ENCODE measurements at regions not wholly inside any gene's neighbourhood (a gene's known extent, or its start where the extent isn't known, plus 50 kb on each side); places are given as distances from the start of the nearest gene placed in this dataset.

GRCh38 chrX:96474029-96474740, 210.5 kb upstream of the DIAPH2 start:
- no peak overlapping the region for H3K4me2 ChIP-seq (ENCODE audit: insufficient read depth, low read length)

GRCh38 chrX:96474741-96475125, 209.9 kb upstream of the DIAPH2 start:
- no peak overlapping the region for H3K4me3 ChIP-seq (ENCODE audit: low read depth in 1 of 2, low read length in 2 of 2)
- H4K20me1 ChIP-seq (ENCODE audit: insufficient read depth, low read length) = no peaks in the 10 kb centered on the region
- H3K79me2 ChIP-seq (ENCODE audit: insufficient read depth, low read length) = no peaks in the 10 kb centered on the region
- no peak overlapping the region for H2AFZ ChIP-seq (ENCODE audit: low read depth, low read length)
- no peak for DNase-seq
- peaks cover 6% of the 10 kb centered on the region; the same call in 1 of the 2 replicates for H3K4me1 ChIP-seq (ENCODE audit: insufficient read depth, low read length)
- no peak overlapping the region for H3K27ac ChIP-seq (ENCODE audit: low read length)
- H3K9ac ChIP-seq (ENCODE audit: low read depth, low read length) = no peak overlapping the region
- no peaks in the 10 kb centered on the region for H3K9me3 ChIP-seq (ENCODE audit: insufficient read depth, low read length, severe bottlenecking)
- H3K4me2 ChIP-seq (ENCODE audit: insufficient read depth, low read length) = no peak overlapping the region
- H3K27me3 ChIP-seq (ENCODE audit: insufficient read depth, low read length, poor library complexity) = no peaks in the 10 kb centered on the region
- no peaks in the 10 kb centered on the region for H3K36me3 ChIP-seq (ENCODE audit: insufficient read depth, low read length)
- TF ChIP-seq CTCF (IDR thresholded peaks at IDR 0.05; ENCODE audit: borderline replicate concordance, extremely low read depth, low read length, poor library complexity, severe bottlenecking) (no peak), EZH2 (IDR thresholded peaks at IDR 0.05; ENCODE audit: borderline replicate concordance, low read depth, low read length, severe bottlenecking) (no peak)
- ATAC-seq (ENCODE audit: insufficient read depth, low read depth) = no peak

More at GRCh38 chrX:96474029-96474740, 210.5 kb upstream of the DIAPH2 start:
- TF ChIP-seq CTCF (IDR thresholded peaks at IDR 0.05; ENCODE audit: borderline replicate concordance, extremely low read depth, low read length, poor library complexity, severe bottlenecking) = no peak
- no peak for TF ChIP-seq EZH2 (IDR thresholded peaks at IDR 0.05; ENCODE audit: borderline replicate concordance, low read depth, low read length, severe bottlenecking)
- H2AFZ ChIP-seq (ENCODE audit: low read depth, low read length) = no peak overlapping the region
- no peaks in the 10 kb centered on the region for H3K9me3 ChIP-seq (ENCODE audit: insufficient read depth, low read length, severe bottlenecking)
- DNase-seq (no peak), ATAC-seq (ENCODE audit: insufficient read depth, low read depth) (no peak)
- no peak overlapping the region for H3K27ac ChIP-seq (ENCODE audit: low read length)
- H3K79me2 ChIP-seq (ENCODE audit: insufficient read depth, low read length) = no peaks in the 10 kb centered on the region
- H3K9ac ChIP-seq (ENCODE audit: low read depth, low read length) = no peak overlapping the region
- no peaks in the 10 kb centered on the region for H4K20me1 ChIP-seq (ENCODE audit: insufficient read depth, low read length)
- peaks cover 6% of the 10 kb centered on the region; the same call in 1 of the 2 replicates for H3K4me1 ChIP-seq (ENCODE audit: insufficient read depth, low read length)
- no peaks in the 10 kb centered on the region for H3K36me3 ChIP-seq (ENCODE audit: insufficient read depth, low read length)
- no peak overlapping the region for H3K4me3 ChIP-seq (ENCODE audit: low read depth in 1 of 2, low read length in 2 of 2)
- H3K27me3 ChIP-seq (ENCODE audit: insufficient read depth, low read length, poor library complexity) = no peaks in the 10 kb centered on the region

GRCh38 chrX:96480081-96480480, 204.6 kb upstream of the DIAPH2 start:
- H3K79me2 ChIP-seq (ENCODE audit: insufficient read depth, low read length) = no peaks in the 10 kb centered on the region
- no peaks in the 10 kb centered on the region for H3K9me3 ChIP-seq (ENCODE audit: insufficient read depth, low read length, severe bottlenecking)
- no peaks in the 10 kb centered on the region for H3K36me3 ChIP-seq (ENCODE audit: insufficient read depth, low read length)
- H3K9ac ChIP-seq (ENCODE audit: low read depth, low read length) = no peak overlapping the region
- TF ChIP-seq CTCF (IDR thresholded peaks at IDR 0.05; ENCODE audit: borderline replicate concordance, extremely low read depth, low read length, poor library complexity, severe bottlenecking) (no peak), EZH2 (IDR thresholded peaks at IDR 0.05; ENCODE audit: borderline replicate concordance, low read depth, low read length, severe bottlenecking) (no peak)
- ATAC-seq (ENCODE audit: insufficient read depth, low read depth) = no peak
- H3K27me3 ChIP-seq (ENCODE audit: insufficient read depth, low read length, poor library complexity) = no peaks in the 10 kb centered on the region
- H2AFZ ChIP-seq (ENCODE audit: low read depth, low read length) = no peak overlapping the region
- H3K4me2 ChIP-seq (ENCODE audit: insufficient read depth, low read length) = no peak overlapping the region
- no peak overlapping the region for H3K4me3 ChIP-seq (ENCODE audit: low read depth in 1 of 2, low read length in 2 of 2)
- H3K27ac ChIP-seq (ENCODE audit: low read length) = no peak overlapping the region
- H3K4me1 ChIP-seq (ENCODE audit: insufficient read depth, low read length) = no peaks in the 10 kb centered on the region
- no peak for DNase-seq
- no peaks in the 10 kb centered on the region for H4K20me1 ChIP-seq (ENCODE audit: insufficient read depth, low read length)
